HCT116 (cell line): ENCODE measurements at regions not wholly inside any gene's neighbourhood (a gene's known extent, or its start where the extent isn't known, plus 50 kb on each side); places are given as distances from the start of the nearest gene placed in this dataset.

ENCODE experiments used
- ATAC-seq: fragments of 200-7000 bp; cut with Tn5 transposase; 2 replicates; pipeline ENCODE4 v1.9.1; 2020; ENCODE audit warnings: mild to moderate bottlenecking, moderate library complexity
- BruUV-seq: library from RNA; stranded (reverse); fragments of 400-500 nt; replicated peaks from 2 replicates; lab custom pipeline; 2021; lab: Mats Ljungman, UMichigan
- CTCF ChIA-PET: fragments of 300-600 bp; sonication (Branson Sonifier 250); formaldehyde crosslinking; loops from one replicate; lab custom pipeline; 2021; ENCODE audit warnings: antibody characterized with exemption; lab: Charles Lee
- POLR2A ChIA-PET: fragments of 300-600, 350-600 bp; sonication (Branson Sonifier 250); formaldehyde crosslinking; loops from one replicate; lab custom pipeline; 2021; ENCODE audit warnings: antibody characterized with exemption; lab: Charles Lee
- RAD21 ChIA-PET, 2 experiments: fragments of 300-600 bp; sonication (Branson Sonifier 250); formaldehyde crosslinking; loops; one replicate each; lab custom pipeline; 2023; ENCODE audit warnings: low total read pairs in 2 of 2; ENCODE audit not compliant: uncharacterized antibody in 2 of 2, unreplicated experiment in 2 of 2, low non-redundant PET in 1 of 2; lab: Charles Lee
- DNase-seq: peaks from one replicate; pipeline ENCODE4 v3.0.0-alpha.2; 2010; ENCODE audit warnings: low read depth, low spot score
- H2AFZ ChIP-seq: fragments of 200-600 bp; shearing (Covaris generic), sonication (generic); 2 replicates; pipeline ENCODE4 v1.6.1; 2017; ENCODE audit warnings: low read depth, mixed run types, mixed read lengths, antibody characterized with exemption, low read length; ENCODE audit not compliant: poor library complexity, severe bottlenecking
- H3K27ac ChIP-seq: 2 replicates; pipeline ENCODE4 v1.5.1; 2012; ENCODE audit warnings: low read depth, low read length
- H3K27me3 ChIP-seq: fragments of 200-600 bp; sonication (generic); 2 replicates; pipeline ENCODE4 v1.6.1; 2016; ENCODE audit warnings: mixed run types, low read length, mixed read lengths; ENCODE audit not compliant: insufficient read depth
- H3K36me3 ChIP-seq, 2 experiments: fragments of 200-500 bp in 1 of 2; fragments of 200-600 bp in 1 of 2; sonication (Bioruptor generic) in 1 of 2; sonication (generic) in 1 of 2; 2 replicates each; pipeline versions ENCODE4 v1.5.1 to v1.6.1; 2014 to 2016; ENCODE audit warnings: low read length in 2 of 2, inconsistent platforms in 1 of 2, mixed read lengths in 1 of 2, mixed run types in 1 of 2; ENCODE audit not compliant: insufficient read depth in 2 of 2, control insufficient read depth in 1 of 2
- H3K4me1 ChIP-seq, 2 experiments: fragments of 200-600 bp in 1 of 2; sonication (generic) in 1 of 2; 2 replicates each; pipeline versions ENCODE4 v1.5.1 to v1.6.1; 2012 to 2017; ENCODE audit warnings: low read length in 2 of 2, inconsistent platforms in 1 of 2, mild to moderate bottlenecking in 1 of 2, mixed read lengths in 1 of 2, mixed run types in 1 of 2, moderate library complexity in 1 of 2; ENCODE audit not compliant: insufficient read depth in 2 of 2, control insufficient read depth in 1 of 2
- H3K4me2 ChIP-seq: fragments of 200-600 bp; sonication (generic); 2 replicates; pipeline ENCODE4 v1.6.1; 2017; ENCODE audit warnings: mixed run types, low read length, mixed read lengths
- H3K4me3 ChIP-seq, 2 experiments: fragments of 200-600 bp in 1 of 2; sonication (generic) in 1 of 2; replicated peaks in 1 of 2; 2 replicates each; pipeline ENCODE4 v1.5.1; 2011 to 2016; ENCODE audit warnings: low read length in 2 of 2, control low read depth in 1 of 2, low read depth in 1 of 2, mild to moderate bottlenecking in 1 of 2, mixed read lengths in 1 of 2, mixed run types in 1 of 2
- H3K79me2 ChIP-seq: fragments of 200-600 bp; sonication (generic); 2 replicates; pipeline ENCODE4 v1.6.1; 2017; ENCODE audit warnings: mild to moderate bottlenecking, mixed run types, low read length, moderate library complexity, mixed read lengths; ENCODE audit not compliant: insufficient read depth
- H3K9ac ChIP-seq: fragments of 200-600 bp; sonication (generic); 2 replicates; pipeline ENCODE4 v1.6.1; 2016; ENCODE audit warnings: low read length, mixed read lengths
- H3K9me2 ChIP-seq: fragments of 200-600 bp; sonication (generic), shearing (Covaris generic); 2 replicates; pipeline ENCODE4 v1.6.1; 2017; ENCODE audit warnings: mixed run types, mild to moderate bottlenecking, moderate library complexity; ENCODE audit not compliant: insufficient read depth
- H3K9me3 ChIP-seq, 2 experiments: fragments of 200-500 bp in 1 of 2; fragments of 200-600 bp in 1 of 2; sonication (Bioruptor generic) in 1 of 2; sonication (generic) in 1 of 2; 2 replicates each; pipeline ENCODE4 v1.6.1; 2014 to 2017; ENCODE audit warnings: low read length in 2 of 2, mixed read lengths in 2 of 2, inconsistent platforms in 1 of 2, low read depth in 1 of 2, mild to moderate bottlenecking in 1 of 2, mixed run types in 1 of 2, moderate library complexity in 1 of 2; ENCODE audit not compliant: control insufficient read depth in 1 of 2, insufficient read depth in 1 of 2
- H4K20me1 ChIP-seq: fragments of 200-600 bp; sonication (generic), shearing (Covaris generic); 2 replicates; pipeline ENCODE4 v1.6.1; 2017; ENCODE audit warnings: mixed run types, mild to moderate bottlenecking, moderate library complexity; ENCODE audit not compliant: insufficient read depth
- CBX3 ChIP-seq: IDR thresholded peaks from 2 replicates; pipeline ENCODE4 v1.6.1; 2012; ENCODE audit warnings: low read depth
- CEBPB ChIP-seq: IDR thresholded peaks from 2 replicates; pipeline ENCODE4 v1.6.1; 2012; ENCODE audit warnings: low read depth
- CTCF ChIP-seq, 3 experiments: fragments of 200-600 bp in 1 of 3; sonication (generic) in 1 of 3; IDR thresholded peaks in 2 of 3; conservative IDR thresholded peaks in 1 of 3; 2 replicates each; pipeline ENCODE4 v1.5.1; 2012 to 2017; ENCODE audit warnings: low read depth in 2 of 3, low read length in 2 of 3, antibody characterized with exemption in 1 of 3, borderline replicate concordance in 1 of 3, control low read depth in 1 of 3, mild to moderate bottlenecking in 1 of 3, mixed read lengths in 1 of 3, mixed run types in 1 of 3, moderate library complexity in 1 of 3; ENCODE audit not compliant: insufficient read depth in 1 of 3
- ELF1 ChIP-seq: IDR thresholded peaks from 2 replicates; pipeline ENCODE4 v1.6.1; 2012; ENCODE audit warnings: low read depth, borderline replicate concordance
- EZH2 ChIP-seq: fragments of 200-600 bp; sonication (generic); IDR thresholded peaks from 2 replicates; pipeline ENCODE4 v1.6.1; 2017; ENCODE audit warnings: antibody characterized with exemption, mixed run types
- EZH2phosphoT487 ChIP-seq: fragments of 200-600 bp; IDR thresholded peaks from 2 replicates; pipeline ENCODE4 v1.6.1; 2018; ENCODE audit warnings: antibody characterized with exemption, borderline replicate concordance
- FOSL1 ChIP-seq: IDR thresholded peaks from 2 replicates; pipeline ENCODE4 v1.6.1; 2012; ENCODE audit warnings: low read depth
- JUND ChIP-seq: IDR thresholded peaks from 2 replicates; pipeline ENCODE4 v1.6.1; 2012
- MAX ChIP-seq: IDR thresholded peaks from 2 replicates; pipeline ENCODE4 v1.6.1; 2012
- POLR2A ChIP-seq: IDR thresholded peaks from 2 replicates; pipeline ENCODE4 v1.7.0; 2011; ENCODE audit warnings: borderline replicate concordance; ENCODE audit not compliant: insufficient read depth, insufficient read length; ENCODE audit errors: extremely low read depth
- RAD21 ChIP-seq: IDR thresholded peaks from 2 replicates; pipeline ENCODE4 v1.6.1; 2012; ENCODE audit warnings: low read depth, mild to moderate bottlenecking
- REST ChIP-seq: IDR thresholded peaks from 2 replicates; pipeline ENCODE4 v1.6.1; 2012; ENCODE audit warnings: low read depth
- SIN3A ChIP-seq: IDR thresholded peaks from 2 replicates; pipeline ENCODE4 v1.6.1; 2012; ENCODE audit warnings: low read depth
- SP1 ChIP-seq: IDR thresholded peaks from 2 replicates; pipeline ENCODE4 v1.6.1; 2012; ENCODE audit warnings: low read depth
- SRF ChIP-seq: IDR thresholded peaks from 2 replicates; pipeline ENCODE4 v1.6.1; 2012; ENCODE audit warnings: low read depth
- YY1 ChIP-seq: IDR thresholded peaks from 2 replicates; pipeline ENCODE4 v1.6.1; 2011; ENCODE audit warnings: low read length, low read depth, moderate library complexity, mild to moderate bottlenecking; ENCODE audit not compliant: insufficient replicate concordance; ENCODE audit errors: extremely low read depth
- intact Hi-C: fragments of 100-400 bp; cut with micrococcal nuclease; formaldehyde crosslinking; loops from 2 replicates; pipeline ENCODE4 v1.10.0; 2022

- H2AFZ ChIP-seq, result no peak overlapping the region
- no peak overlapping the region for H3K9ac ChIP-seq
- H3K4me1 ChIP-seq, result no peaks in the 10 kb centered on the region
- CTCF ChIA-PET, result no interaction called here
- H3K4me2 ChIP-seq, result no peak overlapping the region
- POLR2A ChIA-PET, result no interaction called here
- BruUV-seq, result no TSS peak
- H3K27ac ChIP-seq, result no peak overlapping the region
- no peaks in the 10 kb centered on the region for H3K9me2 ChIP-seq
- no peaks in the 10 kb centered on the region for H4K20me1 ChIP-seq
- intact Hi-C loops, result no loop called here
- ATAC-seq, result no peak
- no peak overlapping the region for H3K4me3 ChIP-seq
- H3K9me3 ChIP-seq, result no peaks in the 10 kb centered on the region
- RAD21 ChIA-PET, result no interaction called here
- TF ChIP-seq FOSL1 (no peak), YY1 (no peak), JUND (no peak), ELF1 (no peak), SIN3A (no peak), EZH2phosphoT487 (no peak)
- H3K79me2 ChIP-seq, result no peaks in the 10 kb centered on the region
- H3K36me3 ChIP-seq, result no peaks in the 10 kb centered on the region
- H3K27me3 ChIP-seq, result peaks cover 49% of the 10 kb centered on the region
- no peak for DNase-seq
Observed at GRCh38 chr2:167900435-167901114, 346.8 kb downstream of the STK39 start.

GRCh38 chr2:167898340-167898739, 349.1 kb downstream of the STK39 start:
- H3K36me3 ChIP-seq, result no peaks in the 10 kb centered on the region
- H3K9me2 ChIP-seq, result no peaks in the 10 kb centered on the region
- no TSS peak for BruUV-seq
- no peak overlapping the region for H3K4me2 ChIP-seq
- no peak for ATAC-seq
- no peak overlapping the region for H3K27ac ChIP-seq
- ChIA-PET RAD21 (no interaction called here), POLR2A (no interaction called here), CTCF (no interaction called here)
- H3K4me1 ChIP-seq, result no peaks in the 10 kb centered on the region
- H3K9me3 ChIP-seq, result no peaks in the 10 kb centered on the region
- intact Hi-C loops, result no loop called here
- H4K20me1 ChIP-seq, result no peaks in the 10 kb centered on the region
- H2AFZ ChIP-seq, result no peak overlapping the region
- H3K27me3 ChIP-seq, result peaks cover 41% of the 10 kb centered on the region
- no peak overlapping the region for H3K4me3 ChIP-seq
- no peaks in the 10 kb centered on the region for H3K79me2 ChIP-seq
- no peak for DNase-seq
- no peak overlapping the region for H3K9ac ChIP-seq
- no peak for TF ChIP-seq REST
- TF ChIP-seq FOSL1, result no peak
- TF ChIP-seq CBX3, result no peak
- TF ChIP-seq SIN3A, result no peak
- no peak for TF ChIP-seq POLR2A
- no peak for TF ChIP-seq EZH2phosphoT487
- TF ChIP-seq CTCF (IDR thresholded peaks at IDR 0.05 in 2 of 3, conservative IDR thresholded peaks at IDR 0.05 in 1 of 3; ENCODE audit: borderline replicate concordance in 1 of 3, insufficient read depth in 1 of 3, low read depth in 2 of 3, low read length in 2 of 3), result no peak
- no peak for TF ChIP-seq MAX
- no peak for TF ChIP-seq RAD21
- TF ChIP-seq SP1, result no peak
- TF ChIP-seq EZH2, result no peak
- TF ChIP-seq SRF, result no peak
- TF ChIP-seq YY1, result no peak
- no peak for TF ChIP-seq CEBPB
- no peak for TF ChIP-seq ELF1
